Iris pigment epithelial cell (primary cell): ENCODE measurements at regions not wholly inside any gene's neighbourhood (a gene's known extent, or its start where the extent isn't known, plus 50 kb on each side); places are given as distances from the start of the nearest gene placed in this dataset.
"Not testable (repeated sequence)": the region's sequence is repeated elsewhere in the genome, so short reads cannot be mapped to it uniquely, and the experiment has no call there.

Experiments used
- DNase-seq: peaks from one replicate; pipeline ENCODE4 v3.0.0-alpha.2; 2011; ENCODE audit warnings: low read depth

GRCh38 chr3:83251490-83251889, 1490.0 kb upstream of the GBE1 start:
- DNase-seq = no peak

GRCh38 chr3:83250613-83251012, 1489.2 kb upstream of the GBE1 start:
- no peak for DNase-seq

GRCh38 chr3:83248454-83248853, 1487.0 kb upstream of the GBE1 start:
- DNase-seq = no peak

- no peak for DNase-seq
Measured at GRCh38 chr3:83235180-83235814, 1473.9 kb upstream of the GBE1 start.

GRCh38 chr3:83233715-83234114, 1472.3 kb upstream of the GBE1 start:
- no peak for DNase-seq

- DNase-seq = no peak
Measured at GRCh38 chr3:83230841-83231240, 1469.4 kb upstream of the GBE1 start.

- no peak for DNase-seq
Measured at GRCh38 chr3:83230376-83230775, 1468.9 kb upstream of the GBE1 start.

- peak; percentile 9 for DNase-seq
Measured at GRCh38 chr3:83226751-83227150, 1465.3 kb upstream of the GBE1 start.

- DNase-seq = peak; percentile 47
Measured at GRCh38 chr3:83224101-83224868, 1462.8 kb upstream of the GBE1 start.

GRCh38 chr3:83218383-83219200, 1457.1 kb upstream of the GBE1 start:
- no peak for DNase-seq

- not testable (repeated sequence) for DNase-seq
Measured at GRCh38 chr3:83217595-83218118, 1456.2 kb upstream of the GBE1 start.

GRCh38 chr3:83216919-83217594, 1455.6 kb upstream of the GBE1 start:
- DNase-seq = no peak

GRCh38 chr3:83195243-83195642, 1433.8 kb upstream of the GBE1 start:
- no peak for DNase-seq

GRCh38 chr3:83193526-83193925, 1432.1 kb upstream of the GBE1 start:
- DNase-seq = peak; percentile 20

GRCh38 chr3:83189634-83190033, 1428.2 kb upstream of the GBE1 start:
- no peak for DNase-seq

- DNase-seq = no peak
Measured at GRCh38 chr3:83169473-83169872, 1408.0 kb upstream of the GBE1 start.

GRCh38 chr3:83150896-83151295, 1389.5 kb upstream of the GBE1 start:
- DNase-seq = no peak

- DNase-seq = no peak
Measured at GRCh38 chr3:83140983-83141382, 1379.5 kb upstream of the GBE1 start.

- DNase-seq = no peak
Measured at GRCh38 chr3:83131236-83131635, 1369.8 kb upstream of the GBE1 start.

- DNase-seq = no peak
Measured at GRCh38 chr3:83122774-83123350, 1361.4 kb upstream of the GBE1 start.

- DNase-seq = no peak
Measured at GRCh38 chr3:83093222-83093572, 1331.8 kb upstream of the GBE1 start.
